Neuronal stem cell (in vitro differentiated cells): ENCODE measurements at regions not wholly inside any gene's neighbourhood (a gene's known extent, or its start where the extent isn't known, plus 50 kb on each side); places are given as distances from the start of the nearest gene placed in this dataset.

Source experiments
- DNase-seq: peaks from one replicate; pipeline ENCODE4 v3.0.0-alpha.2; 2013; ENCODE audit warnings: low spot score
- H2AFZ ChIP-seq: one replicate; pipeline ENCODE4 v1.6.1; 2013; ENCODE audit warnings: mild to moderate bottlenecking, low read length, inconsistent platforms
- H2AK5ac ChIP-seq: 2 replicates; pipeline ENCODE4 v1.6.1; 2013; ENCODE audit warnings: low read depth, mild to moderate bottlenecking, inconsistent platforms, low read length, moderate library complexity, mixed read lengths
- H2BK120ac ChIP-seq: 2 replicates; pipeline ENCODE4 v1.6.1; 2013; ENCODE audit warnings: low read depth, mild to moderate bottlenecking, inconsistent platforms, low read length, moderate library complexity, mixed read lengths
- H2BK12ac ChIP-seq: one replicate; pipeline ENCODE4 v1.6.1; 2013; ENCODE audit warnings: low read length, inconsistent platforms
- H2BK15ac ChIP-seq: 2 replicates; pipeline ENCODE4 v1.6.1; 2013; ENCODE audit warnings: mild to moderate bottlenecking, low read length, inconsistent platforms, mixed read lengths
- H2BK5ac ChIP-seq: one replicate; pipeline ENCODE4 v1.6.1; 2013; ENCODE audit warnings: inconsistent platforms, mild to moderate bottlenecking, low read length, moderate library complexity
- H3K14ac ChIP-seq: one replicate; pipeline ENCODE4 v1.6.1; 2013; ENCODE audit warnings: low read length, inconsistent platforms
- H3K18ac ChIP-seq: 2 replicates; pipeline ENCODE4 v1.6.1; 2013; ENCODE audit warnings: low read length, inconsistent platforms
- H3K23ac ChIP-seq: 2 replicates; pipeline ENCODE4 v1.6.1; 2013; ENCODE audit warnings: low read depth, mild to moderate bottlenecking, mixed read lengths, low read length, inconsistent platforms; ENCODE audit not compliant: poor library complexity
- H3K27ac ChIP-seq: replicated peaks from 3 replicates; pipeline ENCODE4 v1.5.1; 2013; ENCODE audit warnings: low read length, inconsistent platforms
- H3K27me3 ChIP-seq, 3 experiments: 2 replicates each; pipeline ENCODE4 v1.6.1; 2013; ENCODE audit warnings: low read length in 3 of 3, mild to moderate bottlenecking in 2 of 3, inconsistent platforms in 1 of 3, low read depth in 1 of 3, mixed read lengths in 1 of 3, moderate library complexity in 1 of 3; ENCODE audit not compliant: control insufficient read depth in 3 of 3, insufficient read depth in 3 of 3
- H3K36me3 ChIP-seq, 2 donors: replicated peaks in 1 of 2; 2 replicates each; pipeline ENCODE4 v1.6.1; 2013; ENCODE audit warnings: low read length in 2 of 2; ENCODE audit not compliant: control insufficient read depth in 2 of 2, insufficient read depth in 2 of 2
- H3K4ac ChIP-seq: 2 replicates; pipeline ENCODE4 v1.6.1; 2013; ENCODE audit warnings: inconsistent platforms, mild to moderate bottlenecking, low read length, moderate library complexity
- H3K4me1 ChIP-seq, 2 donors: 1 replicate in 1 of 2; 2 replicates in 1 of 2; pipeline ENCODE4 v1.6.1; 2013; ENCODE audit warnings: low read length in 2 of 2, low read depth in 1 of 2; ENCODE audit not compliant: control insufficient read depth in 2 of 2, insufficient read depth in 1 of 2
- H3K4me2 ChIP-seq: one replicate; pipeline ENCODE4 v1.6.1; 2013; ENCODE audit warnings: mild to moderate bottlenecking, low read length, inconsistent platforms; ENCODE audit not compliant: insufficient read depth, poor library complexity, severe bottlenecking
- H3K4me3 ChIP-seq, 2 donors: 2 replicates each; pipeline ENCODE4 v1.5.1; 2013; ENCODE audit warnings: low read length in 2 of 2, mild to moderate bottlenecking in 2 of 2, inconsistent platforms in 1 of 2, moderate library complexity in 1 of 2
- H3K79me1 ChIP-seq: one replicate; pipeline ENCODE4 v1.6.1; 2013; ENCODE audit warnings: low read depth, mild to moderate bottlenecking, inconsistent platforms, low read length, moderate library complexity
- H3K9ac ChIP-seq: one replicate; pipeline ENCODE4 v1.6.1; 2013; ENCODE audit warnings: mild to moderate bottlenecking, low read depth, low read length, inconsistent platforms; ENCODE audit not compliant: poor library complexity
- H3K9me3 ChIP-seq, 2 donors: replicated peaks in 1 of 2; 2 replicates each; pipeline versions ENCODE3 to v1.6.1; 2013; ENCODE audit warnings: low read length in 2 of 2, mild to moderate bottlenecking in 2 of 2, inconsistent platforms in 1 of 2, low read depth in 1 of 2, mixed read lengths in 1 of 2, moderate library complexity in 1 of 2; ENCODE audit not compliant: control insufficient read depth in 2 of 2, insufficient read depth in 1 of 2
- H4K8ac ChIP-seq: one replicate; pipeline ENCODE4 v1.6.1; 2013; ENCODE audit warnings: low read depth, mild to moderate bottlenecking, inconsistent platforms, low read length, moderate library complexity
- H4K91ac ChIP-seq: one replicate; pipeline ENCODE4 v1.6.1; 2013; ENCODE audit warnings: low read length, low read depth, mild to moderate bottlenecking, inconsistent platforms; ENCODE audit not compliant: poor library complexity
- WGBS, 2 donors: extraction: QIAGEN DNeasy Blood & Tissue Kit; methylation state at CpG; one replicate each; pipeline ENCODE4 v1.1.7; 2013; ENCODE audit warnings: missing lambda C conversion rate in 2 of 2, mixed read lengths in 1 of 2; ENCODE audit not compliant: insufficient read length in 2 of 2, insufficient replicate concordance in 1 of 2; ENCODE audit errors: extremely low coverage in 2 of 2; 5-methylcytosine and 5-hydroxymethylcytosine counted together

- H3K4ac ChIP-seq: no peak overlapping the region
- no peak overlapping the region for H2BK12ac ChIP-seq
- H3K27ac ChIP-seq: no peak overlapping the region
- WGBS, 2 donors: no CpG with 5 or more reads among the region's 4 CpGs
- H3K23ac ChIP-seq: no peak overlapping the region
- H3K18ac ChIP-seq: no peak overlapping the region
- no peak overlapping the region for H2AFZ ChIP-seq
- H2BK5ac ChIP-seq: no peak overlapping the region
- H3K4me1 ChIP-seq: peaks cover 0 to 1% of the 10 kb centered on the region in 2 donors
- DNase-seq: no peak
- H2BK120ac ChIP-seq: no peak overlapping the region
- no peak overlapping the region for H3K4me2 ChIP-seq
- H4K91ac ChIP-seq: no peak overlapping the region
- no peak overlapping the region for H4K8ac ChIP-seq
- no peak overlapping the region for H3K14ac ChIP-seq
- H3K27me3 ChIP-seq: no peaks in the 10 kb centered on the region
- no peaks in the 10 kb centered on the region for H3K79me1 ChIP-seq
- no peak overlapping the region for H3K4me3 ChIP-seq
- H3K9me3 ChIP-seq: no peaks in the 10 kb centered on the region
- H2AK5ac ChIP-seq: no peak overlapping the region
- no peak overlapping the region for H2BK15ac ChIP-seq
- H3K36me3 ChIP-seq: no peaks in the 10 kb centered on the region
- no peak overlapping the region for H3K9ac ChIP-seq
Observed at GRCh38 chr7:67823345-67823744, 826.7 kb downstream of the TYW1 start.

- H4K91ac ChIP-seq: no peak overlapping the region
- no peak overlapping the region for H3K27ac ChIP-seq
- H3K14ac ChIP-seq: no peak overlapping the region
- peaks cover 0 to 1% of the 10 kb centered on the region in 2 donors for H3K4me1 ChIP-seq
- H2BK5ac ChIP-seq: no peak overlapping the region
- H3K9ac ChIP-seq: no peak overlapping the region
- no peaks in the 10 kb centered on the region for H3K27me3 ChIP-seq
- H3K4ac ChIP-seq: no peak overlapping the region
- H3K4me3 ChIP-seq: no peak overlapping the region
- no peaks in the 10 kb centered on the region for H3K79me1 ChIP-seq
- no peak overlapping the region for H3K23ac ChIP-seq
- no peaks in the 10 kb centered on the region for H3K36me3 ChIP-seq
- no peak overlapping the region for H2BK15ac ChIP-seq
- H2AK5ac ChIP-seq: no peak overlapping the region
- WGBS, 2 donors: no CpG with 5 or more reads among the region's 1 CpG
- H3K9me3 ChIP-seq: no peaks in the 10 kb centered on the region
- H2AFZ ChIP-seq: no peak overlapping the region
- no peak overlapping the region for H3K4me2 ChIP-seq
- H3K18ac ChIP-seq: no peak overlapping the region
- no peak overlapping the region for H4K8ac ChIP-seq
- no peak overlapping the region for H2BK12ac ChIP-seq
- no peak overlapping the region for H2BK120ac ChIP-seq
- DNase-seq: no peak
Observed at GRCh38 chr7:67825356-67825755, 828.7 kb downstream of the TYW1 start.

DNA sequence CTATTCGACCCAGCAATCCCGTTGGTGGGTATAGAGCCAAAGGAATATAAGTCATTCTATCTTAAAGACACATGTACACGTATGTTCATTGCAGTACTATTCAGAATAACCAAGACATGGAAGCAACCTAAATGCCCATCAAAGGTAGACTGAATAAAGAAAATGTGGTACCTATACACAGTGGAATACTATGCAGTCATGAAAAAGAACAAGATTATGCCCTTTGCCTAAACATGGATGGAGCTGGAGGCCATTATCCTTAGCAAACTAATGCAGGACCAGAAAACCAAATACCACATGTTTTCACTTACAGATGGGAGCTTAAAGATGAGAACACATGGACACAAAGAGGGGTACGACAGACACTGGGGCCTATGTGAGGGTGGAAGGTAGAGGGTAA is 845.3 kb downstream of the TYW1 start:
- Histone ChIP-seq H3K9me3 (no peaks in the 10 kb centered on the region), H2BK15ac (no peak overlapping the region), H3K79me1 (no peaks in the 10 kb centered on the region), H3K14ac (no peak overlapping the region), H2BK12ac (no peak overlapping the region), H3K4me2 (no peak overlapping the region), H2BK120ac (no peak overlapping the region), H3K27me3 (no peaks in the 10 kb centered on the region), H3K4me3 (no peak overlapping the region), H3K4me1 (no peaks in the 10 kb centered on the region), H3K36me3 (no peaks in the 10 kb centered on the region), H2AFZ (no peak overlapping the region), H2BK5ac (no peak overlapping the region), H3K23ac (no peak overlapping the region), H3K4ac (no peak overlapping the region), H3K18ac (no peak overlapping the region), H3K9ac (no peak overlapping the region), H4K91ac (no peak overlapping the region), H4K8ac (no peak overlapping the region), H2AK5ac (no peak overlapping the region), H3K27ac (no peak overlapping the region)
- no peak for DNase-seq
- no CpG with 5 or more reads among the region's 4 CpGs for WGBS, 2 donors

DNA sequence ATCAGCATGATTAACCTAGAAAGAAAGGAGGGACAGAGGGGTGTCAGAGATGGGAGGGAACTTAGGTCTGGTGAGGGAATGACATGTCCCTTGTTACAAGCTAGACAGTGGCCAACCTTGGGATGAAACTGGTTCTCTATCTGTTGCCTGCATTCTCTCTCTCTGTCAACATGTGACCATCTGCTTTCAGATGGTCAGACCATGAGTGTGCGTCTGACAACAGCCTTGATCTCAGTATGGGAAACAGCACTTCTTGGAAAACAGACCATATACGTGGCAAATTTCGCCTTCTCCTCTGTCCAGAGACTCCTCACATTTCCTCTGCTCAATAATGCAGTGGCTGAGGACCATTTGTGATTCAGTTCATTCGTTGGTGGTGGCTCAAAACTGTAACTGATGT is 845.9 kb downstream of the TYW1 start:
- WGBS, 2 donors: no CpG with 5 or more reads among the region's 4 CpGs
- Histone ChIP-seq H3K9me3 (no peaks in the 10 kb centered on the region), H3K4ac (no peak overlapping the region)

More for the DNA sequence above, 845.9 kb downstream of the TYW1 start:
- no peaks in the 10 kb centered on the region for H3K36me3 ChIP-seq
- no peak overlapping the region for H3K23ac ChIP-seq
- no peak overlapping the region for H3K27ac ChIP-seq
- H2BK120ac ChIP-seq: no peak overlapping the region
- H2AK5ac ChIP-seq: no peak overlapping the region
- no peak for DNase-seq
- no peak overlapping the region for H3K14ac ChIP-seq
- no peaks in the 10 kb centered on the region for H3K4me1 ChIP-seq
- no peak overlapping the region for H3K4me3 ChIP-seq
- H3K79me1 ChIP-seq: no peaks in the 10 kb centered on the region
- no peak overlapping the region for H2BK5ac ChIP-seq
- H4K91ac ChIP-seq: no peak overlapping the region
- no peak overlapping the region for H3K9ac ChIP-seq
- no peak overlapping the region for H4K8ac ChIP-seq
- H3K27me3 ChIP-seq: no peaks in the 10 kb centered on the region
- no peak overlapping the region for H3K4me2 ChIP-seq
- no peak overlapping the region for H2BK15ac ChIP-seq
- no peak overlapping the region for H2AFZ ChIP-seq
- no peak overlapping the region for H3K18ac ChIP-seq
- no peak overlapping the region for H2BK12ac ChIP-seq
